Neural progenitor cell (in vitro differentiated cells): ENCODE measurements at regions not wholly inside any gene's neighbourhood (a gene's known extent, or its start where the extent isn't known, plus 50 kb on each side); places are given as distances from the start of the nearest gene placed in this dataset.

Experiments
- DNase-seq: peaks from one replicate; pipeline ENCODE4 v3.0.0-alpha.2; 2016; ENCODE audit warnings: low spot score
- H2AFZ ChIP-seq: fragments of 200-600 bp; sonication (generic); replicated peaks from 2 replicates; pipeline ENCODE4 v1.6.1; 2016; ENCODE audit warnings: antibody characterized with exemption
- H3F3A ChIP-seq: fragments of 200-600 bp; sonication (generic); 2 replicates; pipeline ENCODE4 v1.6.1; 2016; ENCODE audit warnings: antibody characterized with exemption, low read depth
- H3K27ac ChIP-seq: fragments of 200-600 bp; sonication (generic); 2 replicates; pipeline ENCODE4 v1.5.1; 2016; ENCODE audit warnings: mild to moderate bottlenecking
- H3K27me3 ChIP-seq: fragments of 200-600 bp; sonication (generic); 2 replicates; pipeline ENCODE4 v1.6.1; 2016; ENCODE audit warnings: mild to moderate bottlenecking, moderate library complexity
- H3K36me3 ChIP-seq: fragments of 200-600 bp; sonication (generic); 2 replicates; pipeline ENCODE4 v1.5.1; 2016
- H3K4me1 ChIP-seq: fragments of 200-600 bp; sonication (generic); 2 replicates; pipeline ENCODE4 v1.6.1; 2016; ENCODE audit warnings: mixed run types
- H3K4me2 ChIP-seq: fragments of 200-600 bp; sonication (generic); 2 replicates; pipeline ENCODE4 v1.6.1; 2016
- H3K4me3 ChIP-seq: fragments of 200-600 bp; sonication (generic); 2 replicates; pipeline ENCODE4 v1.5.1; 2016
- H3K79me2 ChIP-seq: fragments of 200-600 bp; sonication (generic); 2 replicates; pipeline ENCODE4 v1.6.1; 2016; ENCODE audit warnings: low read depth
- H3K9ac ChIP-seq: fragments of 200-600 bp; sonication (generic); 2 replicates; pipeline ENCODE4 v1.6.1; 2016
- H3K9me3 ChIP-seq: fragments of 200-600 bp; sonication (generic); 2 replicates; pipeline ENCODE4 v1.5.1; 2016; ENCODE audit warnings: low read depth
- H4K20me1 ChIP-seq: fragments of 200-600 bp; sonication (generic); 2 replicates; pipeline ENCODE4 v1.6.1; 2016; ENCODE audit warnings: low read depth
- H3K27ac Mint-ChIP-seq: 3 replicates; pipeline ENCODE4 v1.8.0; 2021; ENCODE audit warnings: mixed read lengths
- H3K27me3 Mint-ChIP-seq: 2 replicates; pipeline ENCODE4 v1.8.0; 2022; ENCODE audit warnings: low read depth, mild to moderate bottlenecking, inconsistent platforms, moderate library complexity, mixed read lengths; ENCODE audit not compliant: insufficient read depth
- H3K36me3 Mint-ChIP-seq: 3 replicates; pipeline ENCODE4 v1.8.0; 2021; ENCODE audit warnings: mixed read lengths
- H3K4me1 Mint-ChIP-seq: 3 replicates; pipeline ENCODE4 v1.8.0; 2021; ENCODE audit warnings: mixed read lengths
- H3K4me3 Mint-ChIP-seq: 3 replicates; pipeline ENCODE4 v1.8.0; 2021; ENCODE audit warnings: mild to moderate bottlenecking, moderate library complexity, mixed read lengths
- H3K9me3 Mint-ChIP-seq: 3 replicates; pipeline ENCODE4 v1.8.0; 2020; ENCODE audit warnings: mixed read lengths
- CTCF ChIP-seq: fragments of 200-600 bp; sonication (generic); IDR thresholded peaks from 2 replicates; pipeline ENCODE4 v1.5.1; 2017; ENCODE audit warnings: antibody characterized with exemption, mild to moderate bottlenecking
- EZH2 ChIP-seq: fragments of 200-600 bp; sonication (generic); IDR thresholded peaks from 2 replicates; pipeline ENCODE4 v1.6.1; 2017; ENCODE audit warnings: antibody characterized with exemption, mild to moderate bottlenecking, moderate library complexity
- EZH2phosphoT487 ChIP-seq: fragments of 200-600 bp; sonication (generic); IDR thresholded peaks from 2 replicates; pipeline ENCODE4 v1.6.1; 2017; ENCODE audit warnings: antibody characterized with exemption

GRCh38 chr4:134952305-134952704, 750.7 kb upstream of the PABPC4L start:
- DNase-seq, result no peak
- no peaks in the 10 kb centered on the region for H3K4me1 Mint-ChIP-seq
- Histone ChIP-seq H2AFZ (no peak overlapping the region), H3K9me3 (no peaks in the 10 kb centered on the region), H3K4me1 (no peaks in the 10 kb centered on the region), H3K36me3 (no peaks in the 10 kb centered on the region), H3F3A (no peaks in the 10 kb centered on the region), H3K4me3 (no peak overlapping the region), H3K27me3 (no peaks in the 10 kb centered on the region), H3K4me2 (no peak overlapping the region), H4K20me1 (no peaks in the 10 kb centered on the region), H3K27ac (no peak overlapping the region), H3K79me2 (no peaks in the 10 kb centered on the region), H3K9ac (no peak overlapping the region)
- no peaks in the 10 kb centered on the region for H3K27me3 Mint-ChIP-seq
- no peaks in the 10 kb centered on the region for H3K9me3 Mint-ChIP-seq
- no peak overlapping the region for H3K27ac Mint-ChIP-seq
- H3K36me3 Mint-ChIP-seq, result no peaks in the 10 kb centered on the region
- no peak for TF ChIP-seq EZH2
- TF ChIP-seq EZH2phosphoT487, result no peak
- TF ChIP-seq CTCF, result no peak
- no peak overlapping the region for H3K4me3 Mint-ChIP-seq

GRCh38 chr4:134948110-134948642, 746.6 kb upstream of the PABPC4L start:
- Histone ChIP-seq H3K9ac (no peak overlapping the region), H4K20me1 (no peaks in the 10 kb centered on the region), H3K36me3 (no peaks in the 10 kb centered on the region), H3K27ac (no peak overlapping the region), H3F3A (no peaks in the 10 kb centered on the region), H2AFZ (no peak overlapping the region), H3K79me2 (no peaks in the 10 kb centered on the region), H3K4me1 (no peaks in the 10 kb centered on the region), H3K27me3 (no peaks in the 10 kb centered on the region), H3K9me3 (no peaks in the 10 kb centered on the region), H3K4me3 (no peak overlapping the region), H3K4me2 (no peak overlapping the region)
- Mint-ChIP-seq H3K27me3 (no peaks in the 10 kb centered on the region), H3K27ac (no peak overlapping the region), H3K36me3 (no peaks in the 10 kb centered on the region), H3K9me3 (no peaks in the 10 kb centered on the region), H3K4me1 (no peaks in the 10 kb centered on the region), H3K4me3 (no peak overlapping the region)
- no peak for TF ChIP-seq EZH2phosphoT487
- TF ChIP-seq CTCF, result no peak
- TF ChIP-seq EZH2, result no peak
- DNase-seq, result no peak

- H3K4me1 ChIP-seq, result no peaks in the 10 kb centered on the region
- H3K4me3 Mint-ChIP-seq, result no peak overlapping the region
Measured at GRCh38 chr4:134944115-134944514, 742.5 kb upstream of the PABPC4L start.

More at GRCh38 chr4:134944115-134944514, 742.5 kb upstream of the PABPC4L start:
- H3K27ac Mint-ChIP-seq, result no peak overlapping the region
- no peak for DNase-seq
- Histone ChIP-seq H3K9me3 (no peaks in the 10 kb centered on the region), H3K4me2 (no peak overlapping the region), H2AFZ (peak overlapping the region; percentile 38), H3K36me3 (no peaks in the 10 kb centered on the region), H4K20me1 (no peaks in the 10 kb centered on the region), H3K27me3 (no peaks in the 10 kb centered on the region), H3K9ac (no peak overlapping the region), H3K79me2 (no peaks in the 10 kb centered on the region), H3K4me3 (no peak overlapping the region), H3F3A (no peaks in the 10 kb centered on the region), H3K27ac (no peak overlapping the region)
- H3K36me3 Mint-ChIP-seq, result no peaks in the 10 kb centered on the region
- H3K27me3 Mint-ChIP-seq, result no peaks in the 10 kb centered on the region
- TF ChIP-seq EZH2, result no peak
- no peak for TF ChIP-seq CTCF
- H3K9me3 Mint-ChIP-seq, result no peaks in the 10 kb centered on the region
- no peaks in the 10 kb centered on the region for H3K4me1 Mint-ChIP-seq
